PC-3 (cell line): ENCODE measurements at regions not wholly inside any gene's neighbourhood (a gene's known extent, or its start where the extent isn't known, plus 50 kb on each side); places are given as distances from the start of the nearest gene placed in this dataset.

Source experiments
- ATAC-seq: fragments of 200-7000 bp; cut with Tn5 transposase; 2 replicates; pipeline ENCODE4 v1.9.1; 2020; ENCODE audit warnings: mild to moderate bottlenecking, moderate library complexity
- BruUV-seq: library from RNA; stranded (reverse); fragments of 400-500 nt; replicated peaks from 2 replicates; lab custom pipeline; 2021; lab: Mats Ljungman, UMichigan
- CTCF ChIA-PET: fragments of 300-600 bp; sonication (Branson Sonifier 250); formaldehyde crosslinking; loops from one replicate; lab custom pipeline; 2022; ENCODE audit warnings: antibody characterized with exemption; lab: Charles Lee
- POLR2A ChIA-PET: fragments of 300-600 bp; sonication (Branson Sonifier 250); formaldehyde crosslinking; loops from one replicate; lab custom pipeline; 2022; ENCODE audit warnings: antibody characterized with exemption; ENCODE audit not compliant: unreplicated experiment; lab: Charles Lee
- DNase-seq: peaks from one replicate; pipeline ENCODE4 v3.0.0-alpha.2; 2015
- H2AFZ ChIP-seq: fragments of 300-600 bp; sonication (generic); 2 replicates; pipeline ENCODE4 v1.6.0; 2016; ENCODE audit warnings: antibody characterized with exemption, low read length
- H3F3A ChIP-seq: fragments of 300-600 bp; sonication (generic); one replicate; pipeline ENCODE4 v1.6.0; 2017; ENCODE audit warnings: antibody characterized with exemption, low read length, control low read depth, mild to moderate bottlenecking; ENCODE audit not compliant: unreplicated experiment
- H3K27ac ChIP-seq: fragments of 300-600 bp; sonication (generic); 2 replicates; pipeline ENCODE4 v1.5.1; 2016; ENCODE audit warnings: mild to moderate bottlenecking, low read length
- H3K27me3 ChIP-seq: fragments of 300-600 bp; sonication (generic); 2 replicates; pipeline ENCODE4 v1.6.1; 2016; ENCODE audit warnings: low read length, mixed read lengths
- H3K36me3 ChIP-seq: fragments of 300-600 bp; sonication (generic); 2 replicates; pipeline ENCODE4 v1.6.1; 2016; ENCODE audit warnings: low read depth, mixed run types, low read length, mixed read lengths
- H3K4me1 ChIP-seq: fragments of 300-600 bp; sonication (generic); 2 replicates; pipeline ENCODE4 v1.5.1; 2016; ENCODE audit warnings: low read length; ENCODE audit not compliant: insufficient read depth
- H3K4me2 ChIP-seq: fragments of 300-600 bp; sonication (generic); 2 replicates; pipeline ENCODE4 v1.6.0; 2016; ENCODE audit warnings: low read length
- H3K4me3 ChIP-seq: fragments of 300-600 bp; sonication (generic); 2 replicates; pipeline ENCODE4 v1.5.1; 2016; ENCODE audit warnings: mild to moderate bottlenecking, low read length, mixed read lengths
- H3K79me2 ChIP-seq: fragments of 300-600 bp; sonication (generic); 2 replicates; pipeline ENCODE4 v1.6.1; 2017; ENCODE audit warnings: low read length, mixed read lengths
- H3K9ac ChIP-seq: fragments of 300-600 bp; sonication (generic); 2 replicates; pipeline ENCODE4 v1.6.0; 2016; ENCODE audit warnings: mild to moderate bottlenecking, low read length
- H3K9me2 ChIP-seq: fragments of 300-600 bp; sonication (generic); replicated peaks from 2 replicates; pipeline ENCODE4 v1.6.1; 2016; ENCODE audit warnings: mixed run types, low read length, mixed read lengths
- H3K9me3 ChIP-seq: fragments of 300-600 bp; sonication (generic); 2 replicates; pipeline ENCODE4 v1.6.1; 2016; ENCODE audit warnings: low read length, mixed read lengths
- H4K20me1 ChIP-seq: fragments of 300-600 bp; sonication (generic); 2 replicates; pipeline ENCODE4 v1.6.1; 2016; ENCODE audit warnings: low read length, mixed read lengths
- EZH2 ChIP-seq: fragments of 300-600 bp; sonication (generic); IDR thresholded peaks from one replicate; pipeline ENCODE4 v1.6.1; 2017; ENCODE audit warnings: antibody characterized with exemption, mild to moderate bottlenecking, low read length; ENCODE audit not compliant: unreplicated experiment
- EZH2phosphoT487 ChIP-seq: fragments of 300-600 bp; sonication (generic); IDR thresholded peaks from 2 replicates; pipeline ENCODE4 v1.6.1; 2018; ENCODE audit warnings: mild to moderate bottlenecking, antibody characterized with exemption, low read length, borderline replicate concordance
- intact Hi-C: fragments of 100-400 bp; cut with micrococcal nuclease; formaldehyde crosslinking; loops from 2 replicates; pipeline ENCODE4 v1.9.0; 2023
- TF ChIP-seq, protein P1 (sequence below): fragments of 300-600 bp; sonication (generic); conservative IDR thresholded peaks from 2 replicates; pipeline ENCODE4 v1.5.1; 2017; ENCODE audit warnings: antibody characterized with exemption, low read depth, mild to moderate bottlenecking, low read length

DNA sequence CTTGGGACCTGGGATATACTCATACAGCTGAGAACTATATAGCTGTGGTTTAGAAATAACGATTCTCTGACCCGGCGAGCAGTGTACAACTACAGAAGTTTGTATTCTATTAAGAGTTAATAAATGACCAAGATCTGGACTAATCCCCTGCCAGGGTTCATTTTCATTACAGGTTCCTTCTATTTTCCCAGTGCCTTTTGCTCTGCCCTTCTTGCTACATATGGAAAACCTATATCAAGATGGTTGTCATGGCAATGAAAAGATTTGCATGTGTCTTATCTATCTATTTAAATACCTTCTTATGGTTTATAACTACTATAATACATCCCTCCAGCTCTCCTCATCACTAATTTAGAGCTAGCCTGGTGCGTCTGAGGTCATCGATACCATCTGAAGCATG is 965.2 kb downstream of the BCL11A start:
- H3K27me3 ChIP-seq = no peaks in the 10 kb centered on the region
- no peak for DNase-seq
- intact Hi-C loops = no loop called here
- H3K4me1 ChIP-seq = no peaks in the 10 kb centered on the region
- ChIA-PET POLR2A (no interaction called here), CTCF (no interaction called here)
- H3K27ac ChIP-seq = no peak overlapping the region
- H3K9me3 ChIP-seq = no peaks in the 10 kb centered on the region
- no peak overlapping the region for H2AFZ ChIP-seq
- ATAC-seq = no peak
- no peaks in the 10 kb centered on the region for H3K36me3 ChIP-seq
- H3K4me3 ChIP-seq = no peak overlapping the region
- no TSS peak for BruUV-seq
- no peak overlapping the region for H3K4me2 ChIP-seq
- no peaks in the 10 kb centered on the region for H3K79me2 ChIP-seq
- no peaks in the 10 kb centered on the region for H3K9me2 ChIP-seq
- TF ChIP-seq EZH2 (no peak), EZH2phosphoT487 (no peak)
- TF ChIP-seq, protein P1, sequence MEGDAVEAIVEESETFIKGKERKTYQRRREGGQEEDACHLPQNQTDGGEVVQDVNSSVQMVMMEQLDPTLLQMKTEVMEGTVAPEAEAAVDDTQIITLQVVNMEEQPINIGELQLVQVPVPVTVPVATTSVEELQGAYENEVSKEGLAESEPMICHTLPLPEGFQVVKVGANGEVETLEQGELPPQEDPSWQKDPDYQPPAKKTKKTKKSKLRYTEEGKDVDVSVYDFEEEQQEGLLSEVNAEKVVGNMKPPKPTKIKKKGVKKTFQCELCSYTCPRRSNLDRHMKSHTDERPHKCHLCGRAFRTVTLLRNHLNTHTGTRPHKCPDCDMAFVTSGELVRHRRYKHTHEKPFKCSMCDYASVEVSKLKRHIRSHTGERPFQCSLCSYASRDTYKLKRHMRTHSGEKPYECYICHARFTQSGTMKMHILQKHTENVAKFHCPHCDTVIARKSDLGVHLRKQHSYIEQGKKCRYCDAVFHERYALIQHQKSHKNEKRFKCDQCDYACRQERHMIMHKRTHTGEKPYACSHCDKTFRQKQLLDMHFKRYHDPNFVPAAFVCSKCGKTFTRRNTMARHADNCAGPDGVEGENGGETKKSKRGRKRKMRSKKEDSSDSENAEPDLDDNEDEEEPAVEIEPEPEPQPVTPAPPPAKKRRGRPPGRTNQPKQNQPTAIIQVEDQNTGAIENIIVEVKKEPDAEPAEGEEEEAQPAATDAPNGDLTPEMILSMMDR = no peak
- no peak overlapping the region for H3K9ac ChIP-seq
- no peaks in the 10 kb centered on the region for H3F3A ChIP-seq
- no peaks in the 10 kb centered on the region for H4K20me1 ChIP-seq

DNA sequence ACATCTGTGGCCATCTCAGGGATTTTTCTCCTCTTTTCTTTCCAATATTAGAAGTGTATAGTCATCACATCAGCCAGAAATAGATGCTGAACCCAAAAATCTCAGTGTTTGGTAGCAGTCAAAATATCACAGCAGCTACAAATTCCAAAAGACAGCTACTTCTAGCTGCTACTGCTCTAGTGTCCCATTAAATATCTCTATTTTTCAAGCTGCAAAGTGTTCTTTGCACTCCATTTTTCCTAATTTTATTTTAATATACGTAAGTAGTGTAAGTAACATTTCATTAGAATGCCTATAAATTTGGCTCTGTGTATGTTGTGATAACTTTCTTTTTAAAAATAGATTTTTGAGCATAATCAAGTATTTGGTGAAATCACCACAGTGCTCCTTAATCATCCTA is 967.3 kb downstream of the BCL11A start:
- Histone ChIP-seq H3K79me2 (no peaks in the 10 kb centered on the region), H3K4me3 (no peak overlapping the region), H3K4me2 (no peak overlapping the region), H3F3A (no peaks in the 10 kb centered on the region), H3K9me3 (no peaks in the 10 kb centered on the region), H4K20me1 (no peaks in the 10 kb centered on the region), H3K36me3 (no peaks in the 10 kb centered on the region), H3K9ac (no peak overlapping the region), H3K27me3 (no peaks in the 10 kb centered on the region), H3K9me2 (no peaks in the 10 kb centered on the region), H3K4me1 (no peaks in the 10 kb centered on the region), H2AFZ (no peak overlapping the region), H3K27ac (no peak overlapping the region)
- POLR2A ChIA-PET = no interaction called here
- TF ChIP-seq EZH2 (no peak), EZH2phosphoT487 (no peak)
- TF ChIP-seq, protein P1 = no peak
- intact Hi-C loops = no loop called here
- no TSS peak for BruUV-seq
- no peak for DNase-seq
- CTCF ChIA-PET = no interaction called here
- no peak for ATAC-seq

DNA sequence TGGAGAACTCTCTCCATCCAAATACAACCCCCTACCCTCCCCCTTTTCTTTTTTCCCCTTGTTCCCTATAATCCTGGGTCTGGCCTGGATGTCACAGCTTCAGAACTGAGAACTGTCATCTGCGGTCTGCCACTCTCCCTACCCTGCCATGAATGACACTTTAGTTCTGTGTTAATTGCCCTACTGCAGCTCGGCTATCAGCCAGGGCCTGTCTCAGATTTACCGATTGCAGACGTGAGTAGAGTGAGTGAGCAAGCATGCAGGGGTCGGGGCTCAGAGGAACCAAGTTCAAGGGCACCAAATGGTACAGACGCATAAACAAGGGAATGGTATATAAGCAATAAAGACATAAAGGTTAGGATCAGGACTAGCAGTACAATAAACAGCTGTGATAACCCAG is 967.8 kb downstream of the BCL11A start:
- Histone ChIP-seq H3K4me2 (no peak overlapping the region), H3K36me3 (no peaks in the 10 kb centered on the region), H2AFZ (no peak overlapping the region), H4K20me1 (no peaks in the 10 kb centered on the region), H3K4me3 (no peak overlapping the region), H3K9me2 (no peaks in the 10 kb centered on the region), H3K27me3 (no peaks in the 10 kb centered on the region), H3K4me1 (no peaks in the 10 kb centered on the region), H3K9ac (no peak overlapping the region), H3K9me3 (no peaks in the 10 kb centered on the region), H3K79me2 (no peaks in the 10 kb centered on the region), H3K27ac (no peak overlapping the region), H3F3A (no peaks in the 10 kb centered on the region)
- no peak for TF ChIP-seq EZH2
- TF ChIP-seq, protein P1 = no peak
- TF ChIP-seq EZH2phosphoT487 = no peak
- CTCF ChIA-PET = no interaction called here
- no TSS peak for BruUV-seq
- intact Hi-C loops = no loop called here
- no peak for ATAC-seq
- POLR2A ChIA-PET = no interaction called here
- DNase-seq = no peak
